ENCODE measurements at regions not wholly inside any gene's neighbourhood (a gene's known extent, or its start where the extent isn't known, plus 50 kb on each side); places are given as distances from the start of the nearest gene placed in this dataset.

GRCh38 chr7:136251826-136252225 is 274.7 kb upstream of the MTPN start:
- TF ChIP-seq, protein P1, sequence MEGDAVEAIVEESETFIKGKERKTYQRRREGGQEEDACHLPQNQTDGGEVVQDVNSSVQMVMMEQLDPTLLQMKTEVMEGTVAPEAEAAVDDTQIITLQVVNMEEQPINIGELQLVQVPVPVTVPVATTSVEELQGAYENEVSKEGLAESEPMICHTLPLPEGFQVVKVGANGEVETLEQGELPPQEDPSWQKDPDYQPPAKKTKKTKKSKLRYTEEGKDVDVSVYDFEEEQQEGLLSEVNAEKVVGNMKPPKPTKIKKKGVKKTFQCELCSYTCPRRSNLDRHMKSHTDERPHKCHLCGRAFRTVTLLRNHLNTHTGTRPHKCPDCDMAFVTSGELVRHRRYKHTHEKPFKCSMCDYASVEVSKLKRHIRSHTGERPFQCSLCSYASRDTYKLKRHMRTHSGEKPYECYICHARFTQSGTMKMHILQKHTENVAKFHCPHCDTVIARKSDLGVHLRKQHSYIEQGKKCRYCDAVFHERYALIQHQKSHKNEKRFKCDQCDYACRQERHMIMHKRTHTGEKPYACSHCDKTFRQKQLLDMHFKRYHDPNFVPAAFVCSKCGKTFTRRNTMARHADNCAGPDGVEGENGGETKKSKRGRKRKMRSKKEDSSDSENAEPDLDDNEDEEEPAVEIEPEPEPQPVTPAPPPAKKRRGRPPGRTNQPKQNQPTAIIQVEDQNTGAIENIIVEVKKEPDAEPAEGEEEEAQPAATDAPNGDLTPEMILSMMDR (conservative IDR thresholded peaks at IDR 0.05; ENCODE audit: low read length) = no peak
- no peak for TF ChIP-seq EZH2phosphoT487 (IDR thresholded peaks at IDR 0.05; ENCODE audit: borderline replicate concordance)

Data from Loucy (cell line).